Esophagus muscularis mucosa (tissue), 4 donors: ENCODE measurements at regions not wholly inside any gene's neighbourhood (a gene's known extent, or its start where the extent isn't known, plus 50 kb on each side); places are given as distances from the start of the nearest gene placed in this dataset.

Experiments
- DNase-seq: peaks from one replicate; pipeline ENCODE4 v3.0.0-alpha.2; 2017; ENCODE audit errors: extremely low spot score
- H3K27ac ChIP-seq, 4 donors: fragments of 200-600 bp; sonication (generic); replicated peaks in 1 of 4; 1 replicate in 3 of 4; 2 replicates in 1 of 4; pipeline ENCODE4 v1.5.1; 2016 to 2019; ENCODE audit warnings: mild to moderate bottlenecking in 1 of 4
- H3K27me3 ChIP-seq, 4 donors: fragments of 200-600 bp; sonication (generic); one replicate each; pipeline versions ENCODE4 v1.5.1 to v1.6.0; 2016 to 2019
- H3K36me3 ChIP-seq, 4 donors: fragments of 200-600 bp; sonication (generic); one replicate each; pipeline ENCODE4 v1.5.1; 2016 to 2019
- H3K4me1 ChIP-seq, 4 donors: fragments of 200-600 bp; sonication (generic); one replicate each; pipeline ENCODE4 v1.5.1; 2016 to 2019
- H3K4me3 ChIP-seq, 4 donors: fragments of 200-600 bp; sonication (generic); 1 replicate in 2 of 4; 2 replicates in 2 of 4; pipeline ENCODE4 v1.5.1; 2016 to 2019; ENCODE audit warnings: mild to moderate bottlenecking in 4 of 4, moderate library complexity in 1 of 4
- H3K9me3 ChIP-seq, 4 donors: fragments of 200-600 bp; sonication (generic); 1 replicate in 3 of 4; 2 replicates in 1 of 4; pipeline ENCODE4 v1.5.1; 2016 to 2019
- EP300 ChIP-seq: sonication (generic); formaldehyde crosslinking; IDR thresholded peaks from one replicate; pipeline ENCODE4 v1.6.1; 2017; ENCODE audit warnings: antibody characterized with exemption
- POLR2A ChIP-seq: fragments of 450-650 bp; IDR thresholded peaks from one replicate; pipeline ENCODE4 v1.6.1; 2017; ENCODE audit warnings: antibody characterized with exemption, moderate library complexity, mild to moderate bottlenecking, low read depth
- POLR2AphosphoS5 ChIP-seq, 2 donors: sonication (generic); formaldehyde crosslinking; IDR thresholded peaks; one replicate each; pipeline ENCODE4 v1.6.1; 2017; ENCODE audit warnings: antibody characterized with exemption in 2 of 2
- WGBS: methylation state at CpG from one replicate; pipeline ENCODE4 v1.1.5; 2018; 5-methylcytosine and 5-hydroxymethylcytosine counted together
- intact Hi-C: fragments of 100-400 bp; cut with DNase I; formaldehyde crosslinking; loops from one replicate; pipeline ENCODE4 v1.15.1; 2023
- TF ChIP-seq, protein P1 (sequence below), 3 experiments: fragments of 200-600 bp in 2 of 3; fragments of 450-650 bp in 1 of 3; sonication (generic) in 2 of 3; IDR thresholded peaks; one replicate each; pipeline ENCODE4 v1.5.1; 2017 to 2019; ENCODE audit warnings: antibody characterized with exemption in 3 of 3, mild to moderate bottlenecking in 2 of 3, moderate library complexity in 1 of 3

DNA sequence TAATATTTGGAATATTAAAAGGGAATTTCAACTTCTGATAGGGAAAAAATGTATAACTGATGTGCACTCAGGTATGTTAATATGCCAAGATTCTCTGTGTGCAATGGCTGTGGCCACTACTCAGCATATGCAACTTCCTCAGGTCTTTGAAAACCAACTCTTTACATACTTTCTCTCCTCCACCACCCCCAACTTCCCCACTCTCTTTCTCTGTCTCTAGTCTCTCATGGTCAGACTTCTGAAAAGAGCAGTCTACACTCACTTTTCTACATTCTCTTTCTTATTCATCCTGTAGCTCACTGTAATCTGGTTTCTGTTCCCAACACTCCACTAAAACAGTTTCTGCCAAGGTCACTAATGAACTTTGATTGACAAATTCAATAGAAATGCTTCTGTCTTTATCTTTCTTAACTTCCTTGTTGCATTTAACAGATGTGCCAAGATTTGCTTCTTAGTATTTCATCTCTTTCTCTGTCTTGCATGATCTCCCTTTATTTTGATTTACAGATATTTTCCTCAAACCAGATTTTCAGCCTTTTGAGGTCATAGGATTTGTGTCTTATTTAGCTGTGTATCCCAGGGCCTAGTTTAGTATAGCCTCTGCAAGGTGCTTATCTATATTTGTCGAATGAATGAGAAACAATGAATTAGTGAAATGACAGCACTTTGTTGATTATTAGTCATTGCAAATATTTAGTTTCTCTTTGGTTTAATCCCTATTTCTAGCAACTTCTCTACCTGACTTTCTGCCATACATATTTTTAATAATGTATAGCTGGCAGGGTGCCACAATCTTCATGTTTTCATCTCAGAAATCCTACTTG, 168.9 kb downstream of the LMO4 start:
- TF ChIP-seq, protein P1, sequence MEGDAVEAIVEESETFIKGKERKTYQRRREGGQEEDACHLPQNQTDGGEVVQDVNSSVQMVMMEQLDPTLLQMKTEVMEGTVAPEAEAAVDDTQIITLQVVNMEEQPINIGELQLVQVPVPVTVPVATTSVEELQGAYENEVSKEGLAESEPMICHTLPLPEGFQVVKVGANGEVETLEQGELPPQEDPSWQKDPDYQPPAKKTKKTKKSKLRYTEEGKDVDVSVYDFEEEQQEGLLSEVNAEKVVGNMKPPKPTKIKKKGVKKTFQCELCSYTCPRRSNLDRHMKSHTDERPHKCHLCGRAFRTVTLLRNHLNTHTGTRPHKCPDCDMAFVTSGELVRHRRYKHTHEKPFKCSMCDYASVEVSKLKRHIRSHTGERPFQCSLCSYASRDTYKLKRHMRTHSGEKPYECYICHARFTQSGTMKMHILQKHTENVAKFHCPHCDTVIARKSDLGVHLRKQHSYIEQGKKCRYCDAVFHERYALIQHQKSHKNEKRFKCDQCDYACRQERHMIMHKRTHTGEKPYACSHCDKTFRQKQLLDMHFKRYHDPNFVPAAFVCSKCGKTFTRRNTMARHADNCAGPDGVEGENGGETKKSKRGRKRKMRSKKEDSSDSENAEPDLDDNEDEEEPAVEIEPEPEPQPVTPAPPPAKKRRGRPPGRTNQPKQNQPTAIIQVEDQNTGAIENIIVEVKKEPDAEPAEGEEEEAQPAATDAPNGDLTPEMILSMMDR (IDR thresholded peaks at IDR 0.05): no peak
- no peak overlapping the region for H3K4me3 ChIP-seq
- no peaks in the 10 kb centered on the region for H3K36me3 ChIP-seq
- no peaks in the 10 kb centered on the region for H3K27me3 ChIP-seq
- intact Hi-C loops: no loop called here
- DNase-seq: no peak
- peaks cover 0 to 15% (median 2%) of the 10 kb centered on the region in 4 donors for H3K4me1 ChIP-seq
- H3K27ac ChIP-seq: no peak overlapping the region
- WGBS: 71% methylated on average over 1 of the region's 1 CpG
- H3K9me3 ChIP-seq: no peaks in the 10 kb centered on the region

DNA sequence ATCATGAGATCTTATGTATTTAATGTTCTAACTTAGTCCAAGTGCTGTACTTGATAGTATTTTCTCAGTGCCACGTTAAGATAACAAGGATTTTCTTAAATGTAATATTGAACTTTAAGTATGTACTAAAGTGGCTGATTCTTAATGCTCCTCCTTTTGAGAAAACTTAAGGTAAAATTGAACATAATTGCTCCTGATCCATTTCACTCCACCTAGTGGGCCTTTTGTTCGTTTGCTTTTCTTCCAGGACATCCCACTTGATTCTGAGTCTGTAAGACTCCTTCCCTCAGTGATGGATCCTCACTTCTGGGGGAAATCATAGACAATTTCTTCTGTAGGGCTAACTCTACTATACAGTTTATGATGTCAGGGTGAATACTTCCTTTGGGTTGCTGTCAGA, 173.1 kb downstream of the LMO4 start:
- Histone ChIP-seq H3K4me3 (no peak overlapping the region), H3K9me3 (no peaks in the 10 kb centered on the region), H3K4me1 (peaks cover 0 to 2% (median 0%) of the 10 kb centered on the region in 4 donors), H3K36me3 (no peaks in the 10 kb centered on the region), H3K27ac (no peak overlapping the region), H3K27me3 (no peaks in the 10 kb centered on the region)
- intact Hi-C loops: no loop called here
- WGBS: 82% methylated on average over 2 of the region's 2 CpGs
- no peak for TF ChIP-seq POLR2A
- no peak for TF ChIP-seq EP300
- TF ChIP-seq, protein P1 (IDR thresholded peaks at IDR 0.05): no peak
- TF ChIP-seq POLR2AphosphoS5 (IDR thresholded peaks at IDR 0.05): no peak
- DNase-seq: no peak

DNA sequence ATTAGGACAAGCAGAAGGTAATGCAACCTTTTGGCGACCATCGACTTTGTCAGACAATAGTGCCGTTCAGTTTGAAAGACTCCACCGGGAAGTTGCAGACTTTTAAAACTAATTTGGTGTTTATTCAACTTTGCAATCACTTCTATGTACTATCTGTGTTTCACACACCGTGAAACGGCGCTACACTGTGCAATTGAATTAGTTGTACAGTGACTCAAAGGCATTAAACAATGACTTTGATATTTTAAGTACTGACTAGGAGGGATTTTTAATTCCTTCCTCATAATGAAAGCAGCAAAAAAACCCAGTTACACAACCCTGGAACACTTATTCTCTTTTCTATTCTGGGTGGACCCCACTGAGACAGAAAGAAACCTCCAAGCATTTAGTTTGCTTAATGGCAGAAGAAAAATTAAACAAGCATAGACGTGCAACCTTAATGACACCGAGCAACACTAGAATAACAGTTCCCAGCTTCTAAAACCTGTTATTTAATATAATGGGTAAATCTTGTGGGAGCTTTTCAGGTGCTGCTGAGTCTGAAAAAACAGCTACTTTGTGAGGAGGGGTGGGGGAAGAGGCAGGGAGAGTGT, 176.8 kb downstream of the LMO4 start:
- intact Hi-C loops: no loop called here
- Histone ChIP-seq H3K36me3 (no peaks in the 10 kb centered on the region), H3K9me3 (no peaks in the 10 kb centered on the region), H3K4me3 (no peak overlapping the region), H3K27me3 (no peaks in the 10 kb centered on the region), H3K27ac (no peak overlapping the region), H3K4me1 (peaks cover 0 to 5% (median 0%) of the 10 kb centered on the region in 4 donors)
- 86% methylated on average over 9 of the region's 9 CpGs for WGBS
- DNase-seq: no peak
- no peak for TF ChIP-seq EP300
- TF ChIP-seq, protein P1 (IDR thresholded peaks at IDR 0.05): no peak
- no peak for TF ChIP-seq POLR2AphosphoS5 (IDR thresholded peaks at IDR 0.05)
- no peak for TF ChIP-seq POLR2A

DNA sequence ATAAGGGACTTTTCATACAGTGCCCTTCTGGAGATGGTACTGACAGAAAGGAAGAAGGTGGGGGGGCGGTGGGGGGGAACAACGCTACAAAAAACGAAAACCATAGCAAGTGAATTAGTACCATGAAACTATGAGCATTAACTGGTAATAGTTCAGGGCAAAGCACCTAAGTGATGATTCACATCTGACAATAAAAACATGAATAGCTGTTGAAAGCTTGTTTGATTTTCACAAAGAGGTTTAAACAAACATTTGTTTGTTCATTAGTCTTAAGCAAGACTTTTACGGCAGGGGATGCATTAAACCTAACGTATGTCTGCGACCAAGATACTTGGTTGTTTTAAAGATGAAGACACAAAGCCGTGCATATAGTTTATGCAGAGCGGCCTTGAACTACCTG, 177.5 kb downstream of the LMO4 start:
- no peaks in the 10 kb centered on the region for H3K36me3 ChIP-seq
- H3K27ac ChIP-seq: no peak overlapping the region
- H3K4me1 ChIP-seq: peaks cover 0 to 5% (median 0%) of the 10 kb centered on the region in 4 donors
- no peaks in the 10 kb centered on the region for H3K9me3 ChIP-seq
- TF ChIP-seq POLR2A (no peak), EP300 (no peak), POLR2AphosphoS5 (IDR thresholded peaks at IDR 0.05) (no peak)
- TF ChIP-seq, protein P1 (IDR thresholded peaks at IDR 0.05): no peak
- DNase-seq: no peak
- intact Hi-C loops: no loop called here
- H3K27me3 ChIP-seq: no peaks in the 10 kb centered on the region
- 76% methylated on average over 8 of the region's 8 CpGs for WGBS
- no peak overlapping the region for H3K4me3 ChIP-seq
